ENCODE measurements at regions not wholly inside any gene's neighbourhood (a gene's known extent, or its start where the extent isn't known, plus 50 kb on each side); places are given as distances from the start of the nearest gene placed in this dataset.

GRCh38 chr13:36619535-36619934 is 54.3 kb upstream of the SERTM1 start (continued):
- TF ChIP-seq ZNF532 (CRISPR knock-in tag; IDR thresholded peaks at IDR 0.05; ENCODE audit: borderline replicate concordance): no peak
- TF ChIP-seq ZNF138 (CRISPR knock-in tag; conservative IDR thresholded peaks at IDR 0.05): no peak
- no peak for TF ChIP-seq ATF3 (CRISPR knock-in tag; conservative IDR thresholded peaks at IDR 0.05)
- TF ChIP-seq, protein P1, sequence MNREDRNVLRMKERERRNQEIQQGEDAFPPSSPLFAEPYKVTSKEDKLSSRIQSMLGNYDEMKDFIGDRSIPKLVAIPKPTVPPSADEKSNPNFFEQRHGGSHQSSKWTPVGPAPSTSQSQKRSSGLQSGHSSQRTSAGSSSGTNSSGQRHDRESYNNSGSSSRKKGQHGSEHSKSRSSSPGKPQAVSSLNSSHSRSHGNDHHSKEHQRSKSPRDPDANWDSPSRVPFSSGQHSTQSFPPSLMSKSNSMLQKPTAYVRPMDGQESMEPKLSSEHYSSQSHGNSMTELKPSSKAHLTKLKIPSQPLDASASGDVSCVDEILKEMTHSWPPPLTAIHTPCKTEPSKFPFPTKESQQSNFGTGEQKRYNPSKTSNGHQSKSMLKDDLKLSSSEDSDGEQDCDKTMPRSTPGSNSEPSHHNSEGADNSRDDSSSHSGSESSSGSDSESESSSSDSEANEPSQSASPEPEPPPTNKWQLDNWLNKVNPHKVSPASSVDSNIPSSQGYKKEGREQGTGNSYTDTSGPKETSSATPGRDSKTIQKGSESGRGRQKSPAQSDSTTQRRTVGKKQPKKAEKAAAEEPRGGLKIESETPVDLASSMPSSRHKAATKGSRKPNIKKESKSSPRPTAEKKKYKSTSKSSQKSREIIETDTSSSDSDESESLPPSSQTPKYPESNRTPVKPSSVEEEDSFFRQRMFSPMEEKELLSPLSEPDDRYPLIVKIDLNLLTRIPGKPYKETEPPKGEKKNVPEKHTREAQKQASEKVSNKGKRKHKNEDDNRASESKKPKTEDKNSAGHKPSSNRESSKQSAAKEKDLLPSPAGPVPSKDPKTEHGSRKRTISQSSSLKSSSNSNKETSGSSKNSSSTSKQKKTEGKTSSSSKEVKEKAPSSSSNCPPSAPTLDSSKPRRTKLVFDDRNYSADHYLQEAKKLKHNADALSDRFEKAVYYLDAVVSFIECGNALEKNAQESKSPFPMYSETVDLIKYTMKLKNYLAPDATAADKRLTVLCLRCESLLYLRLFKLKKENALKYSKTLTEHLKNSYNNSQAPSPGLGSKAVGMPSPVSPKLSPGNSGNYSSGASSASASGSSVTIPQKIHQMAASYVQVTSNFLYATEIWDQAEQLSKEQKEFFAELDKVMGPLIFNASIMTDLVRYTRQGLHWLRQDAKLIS (CRISPR knock-in tag; IDR thresholded peaks at IDR 0.05; ENCODE audit: borderline replicate concordance): no peak
- TF ChIP-seq, protein P2, sequence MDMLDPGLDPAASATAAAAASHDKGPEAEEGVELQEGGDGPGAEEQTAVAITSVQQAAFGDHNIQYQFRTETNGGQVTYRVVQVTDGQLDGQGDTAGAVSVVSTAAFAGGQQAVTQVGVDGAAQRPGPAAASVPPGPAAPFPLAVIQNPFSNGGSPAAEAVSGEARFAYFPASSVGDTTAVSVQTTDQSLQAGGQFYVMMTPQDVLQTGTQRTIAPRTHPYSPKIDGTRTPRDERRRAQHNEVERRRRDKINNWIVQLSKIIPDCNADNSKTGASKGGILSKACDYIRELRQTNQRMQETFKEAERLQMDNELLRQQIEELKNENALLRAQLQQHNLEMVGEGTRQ (CRISPR knock-in tag; IDR thresholded peaks at IDR 0.05): no peak
- no peak for TF ChIP-seq JUN (CRISPR knock-in tag; IDR thresholded peaks at IDR 0.05)
- no peak for TF ChIP-seq HMGA2 (CRISPR knock-in tag; IDR thresholded peaks at IDR 0.05)
- TF ChIP-seq, protein P3, sequence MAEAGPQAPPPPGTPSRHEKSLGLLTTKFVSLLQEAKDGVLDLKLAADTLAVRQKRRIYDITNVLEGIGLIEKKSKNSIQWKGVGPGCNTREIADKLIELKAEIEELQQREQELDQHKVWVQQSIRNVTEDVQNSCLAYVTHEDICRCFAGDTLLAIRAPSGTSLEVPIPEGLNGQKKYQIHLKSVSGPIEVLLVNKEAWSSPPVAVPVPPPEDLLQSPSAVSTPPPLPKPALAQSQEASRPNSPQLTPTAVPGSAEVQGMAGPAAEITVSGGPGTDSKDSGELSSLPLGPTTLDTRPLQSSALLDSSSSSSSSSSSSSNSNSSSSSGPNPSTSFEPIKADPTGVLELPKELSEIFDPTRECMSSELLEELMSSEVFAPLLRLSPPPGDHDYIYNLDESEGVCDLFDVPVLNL (CRISPR knock-in tag; IDR thresholded peaks at IDR 0.05; ENCODE audit: borderline replicate concordance, low read depth): no peak
- TF ChIP-seq, protein P4, sequence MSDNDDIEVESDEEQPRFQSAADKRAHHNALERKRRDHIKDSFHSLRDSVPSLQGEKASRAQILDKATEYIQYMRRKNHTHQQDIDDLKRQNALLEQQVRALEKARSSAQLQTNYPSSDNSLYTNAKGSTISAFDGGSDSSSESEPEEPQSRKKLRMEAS (CRISPR knock-in tag; IDR thresholded peaks at IDR 0.05): no peak
- no peak for TF ChIP-seq ZNF396 (CRISPR knock-in tag; IDR thresholded peaks at IDR 0.05; ENCODE audit: borderline replicate concordance)

All from WTC11 (cell line).